Adrenal gland (tissue), 5 donors: ENCODE measurements at regions not wholly inside any gene's neighbourhood (a gene's known extent, or its start where the extent isn't known, plus 50 kb on each side); places are given as distances from the start of the nearest gene placed in this dataset.

Experiments used
- POLR2A ChIP-seq, 2 donors: fragments of 450-650 bp; IDR thresholded peaks; one replicate each; pipeline ENCODE4 v1.6.1; 2017; ENCODE audit warnings: antibody characterized with exemption in 2 of 2, mild to moderate bottlenecking in 2 of 2, moderate library complexity in 1 of 2
- TF ChIP-seq, protein P1 (sequence below), 6 experiments: fragments of 450-650 bp in 4 of 6; fragments of 200-600 bp in 2 of 6; sonication (generic) in 1 of 6; IDR thresholded peaks; 1 replicate in 5 of 6; 2 replicates in 1 of 6; pipeline versions ENCODE4 v1.5.1 to v1.8.0; 2016 to 2021; ENCODE audit warnings: antibody characterized with exemption in 6 of 6, mild to moderate bottlenecking in 2 of 6, moderate library complexity in 1 of 6
- donor health status: DM: no; HTN: no; CAD: no.

- TF ChIP-seq, protein P1, sequence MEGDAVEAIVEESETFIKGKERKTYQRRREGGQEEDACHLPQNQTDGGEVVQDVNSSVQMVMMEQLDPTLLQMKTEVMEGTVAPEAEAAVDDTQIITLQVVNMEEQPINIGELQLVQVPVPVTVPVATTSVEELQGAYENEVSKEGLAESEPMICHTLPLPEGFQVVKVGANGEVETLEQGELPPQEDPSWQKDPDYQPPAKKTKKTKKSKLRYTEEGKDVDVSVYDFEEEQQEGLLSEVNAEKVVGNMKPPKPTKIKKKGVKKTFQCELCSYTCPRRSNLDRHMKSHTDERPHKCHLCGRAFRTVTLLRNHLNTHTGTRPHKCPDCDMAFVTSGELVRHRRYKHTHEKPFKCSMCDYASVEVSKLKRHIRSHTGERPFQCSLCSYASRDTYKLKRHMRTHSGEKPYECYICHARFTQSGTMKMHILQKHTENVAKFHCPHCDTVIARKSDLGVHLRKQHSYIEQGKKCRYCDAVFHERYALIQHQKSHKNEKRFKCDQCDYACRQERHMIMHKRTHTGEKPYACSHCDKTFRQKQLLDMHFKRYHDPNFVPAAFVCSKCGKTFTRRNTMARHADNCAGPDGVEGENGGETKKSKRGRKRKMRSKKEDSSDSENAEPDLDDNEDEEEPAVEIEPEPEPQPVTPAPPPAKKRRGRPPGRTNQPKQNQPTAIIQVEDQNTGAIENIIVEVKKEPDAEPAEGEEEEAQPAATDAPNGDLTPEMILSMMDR (IDR thresholded peaks at IDR 0.05) = no peak
- no peak for TF ChIP-seq POLR2A (IDR thresholded peaks at IDR 0.05)
Measured at GRCh38 chr1:94611681-94612475, 70.3 kb upstream of the F3 start.
